KG1 (cell line): ENCODE measurements at regions not wholly inside any gene's neighbourhood (a gene's known extent, or its start where the extent isn't known, plus 50 kb on each side); places are given as distances from the start of the nearest gene placed in this dataset.
"Not testable (repeated sequence)": the region's sequence is repeated elsewhere in the genome, so short reads cannot be mapped to it uniquely, and the experiment has no call there.

ENCODE experiments used
- DNase-seq: peaks from one replicate; lab custom pipeline; 2025; lab: John Stamatoyannopoulos, UW

DNA sequence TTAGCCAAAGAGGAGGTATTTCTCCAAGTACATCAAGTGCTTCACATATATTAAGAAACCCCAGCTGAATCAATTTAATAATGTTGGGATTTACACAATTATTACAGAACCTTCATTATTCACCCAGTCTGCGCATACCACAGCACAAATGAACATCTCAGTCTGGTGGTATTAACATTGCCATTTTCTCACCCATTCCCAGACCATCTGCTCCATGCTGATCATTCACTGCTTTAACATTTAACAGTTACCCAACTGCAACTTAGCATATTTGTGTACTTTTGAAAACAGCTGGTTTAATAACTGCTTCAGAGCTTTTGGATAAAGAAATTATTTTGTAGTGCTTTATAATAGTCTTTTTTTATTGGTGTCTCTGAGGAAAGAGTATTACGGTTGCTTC is 1072.1 kb downstream of the NXPH1 start:
- DNase-seq = no peak

DNA sequence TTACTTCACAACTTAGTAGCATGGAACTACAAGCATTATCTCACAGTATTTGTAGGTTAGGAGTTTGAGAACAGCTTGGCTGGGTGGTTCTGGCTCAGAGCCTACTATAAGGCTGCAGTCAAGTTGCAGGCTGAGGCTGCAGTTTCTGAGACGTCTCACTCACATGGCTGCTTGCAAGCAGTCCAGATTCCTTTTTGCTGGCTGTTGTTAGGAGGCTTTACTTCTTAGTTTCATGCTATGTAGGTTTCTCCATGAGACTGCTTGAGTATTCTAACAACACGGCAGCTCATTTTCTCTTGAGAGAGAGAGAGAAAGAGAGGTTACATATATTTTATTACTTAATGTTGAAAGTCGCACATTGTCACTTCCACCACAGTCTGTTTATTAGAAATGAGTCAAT is 1073.9 kb downstream of the NXPH1 start:
- DNase-seq = no peak

DNA sequence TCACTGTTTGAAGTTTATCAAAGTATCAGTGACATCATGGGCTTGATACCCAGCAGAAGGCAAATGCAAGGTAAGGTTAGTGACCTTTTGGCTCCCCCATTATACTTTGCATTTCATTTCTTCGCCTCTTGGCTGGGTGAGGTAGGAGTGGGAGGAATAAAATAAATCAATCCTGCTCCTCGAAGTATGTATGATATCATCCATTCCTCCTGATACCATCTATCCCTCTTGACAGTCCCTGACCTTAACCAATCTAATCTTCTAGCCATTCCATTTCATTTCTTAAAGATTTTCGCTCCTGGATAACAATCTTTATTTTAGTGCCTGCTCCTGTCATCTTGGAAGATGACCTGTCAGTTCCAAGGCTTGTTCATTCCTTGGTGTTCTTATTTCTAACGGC is 1083.3 kb downstream of the NXPH1 start:
- DNase-seq = no peak

DNA sequence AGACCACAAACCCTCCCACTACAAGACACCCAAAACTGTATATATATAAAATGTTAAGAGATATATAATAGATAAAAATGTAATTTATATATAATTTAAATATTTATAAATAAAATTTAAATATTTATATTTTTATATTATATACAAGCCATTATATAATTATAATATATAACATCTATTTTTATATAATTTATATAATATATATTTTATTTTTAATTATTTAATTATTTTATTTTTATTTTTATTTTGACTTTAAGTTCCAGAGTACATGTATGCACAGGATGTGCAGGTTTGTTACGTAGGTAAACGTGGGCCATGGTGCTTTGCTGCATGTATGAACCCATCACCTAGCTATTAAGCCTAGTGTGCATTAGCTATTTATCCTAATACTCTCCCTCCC is 1090.2 kb downstream of the NXPH1 start:
- no peak for DNase-seq

DNA sequence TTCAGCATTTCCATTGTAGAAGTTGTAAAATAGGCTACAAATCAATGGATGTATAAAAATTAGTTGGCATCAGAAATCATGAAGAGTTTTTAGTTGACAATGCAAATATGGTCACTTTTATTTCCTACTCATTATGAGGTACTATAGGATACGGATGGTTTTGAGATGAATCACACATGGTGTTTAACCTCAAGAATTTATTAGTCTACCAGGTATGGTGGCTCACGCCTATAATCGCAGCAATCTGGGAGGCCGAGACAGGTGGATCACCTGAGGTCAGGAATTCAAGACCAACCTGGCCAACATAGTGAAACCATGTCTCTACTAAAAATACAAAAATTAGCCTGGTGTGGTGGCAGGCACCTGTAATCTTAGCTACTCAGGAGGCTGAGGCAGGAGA is 1119.0 kb downstream of the NXPH1 start:
- not testable (repeated sequence) for DNase-seq

DNA sequence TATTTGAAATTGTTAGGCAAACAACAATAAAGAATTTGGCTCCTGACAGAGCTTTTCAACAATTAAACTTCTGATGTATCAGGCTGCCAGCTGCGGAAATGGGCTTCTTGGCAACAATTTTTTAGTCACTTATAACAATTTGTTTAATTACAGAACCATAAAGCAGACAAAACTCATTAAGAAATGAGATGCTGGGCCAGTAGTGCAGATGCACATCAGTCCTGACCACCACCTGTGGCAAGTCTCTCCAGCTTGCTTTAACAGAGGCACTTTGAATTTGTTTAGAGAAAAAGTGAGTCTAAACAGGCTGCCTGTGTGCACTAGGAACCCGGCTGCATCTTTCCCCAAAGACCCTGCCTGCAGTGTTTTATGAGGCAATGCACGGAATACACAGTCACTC is 1124.4 kb downstream of the NXPH1 start:
- no peak for DNase-seq

DNA sequence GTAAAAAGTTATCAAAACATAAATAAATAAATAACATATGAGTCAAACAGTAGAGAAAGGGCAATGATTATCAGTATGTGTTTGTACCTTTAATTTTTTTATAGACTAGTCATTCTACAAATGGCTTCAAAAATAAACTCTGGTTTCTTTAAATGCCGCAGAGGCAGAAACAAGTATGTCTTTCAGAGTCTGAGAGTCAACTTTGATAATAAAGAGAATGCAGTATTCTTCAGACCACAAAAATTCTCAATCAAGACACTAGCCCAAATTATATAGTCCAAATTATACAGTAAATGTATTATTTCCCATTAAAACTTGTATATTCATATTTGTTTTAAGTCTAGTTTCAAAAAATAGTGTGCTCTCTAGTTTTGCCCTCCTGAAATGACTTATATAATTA is 1142.3 kb downstream of the NXPH1 start:
- DNase-seq = no peak

DNA sequence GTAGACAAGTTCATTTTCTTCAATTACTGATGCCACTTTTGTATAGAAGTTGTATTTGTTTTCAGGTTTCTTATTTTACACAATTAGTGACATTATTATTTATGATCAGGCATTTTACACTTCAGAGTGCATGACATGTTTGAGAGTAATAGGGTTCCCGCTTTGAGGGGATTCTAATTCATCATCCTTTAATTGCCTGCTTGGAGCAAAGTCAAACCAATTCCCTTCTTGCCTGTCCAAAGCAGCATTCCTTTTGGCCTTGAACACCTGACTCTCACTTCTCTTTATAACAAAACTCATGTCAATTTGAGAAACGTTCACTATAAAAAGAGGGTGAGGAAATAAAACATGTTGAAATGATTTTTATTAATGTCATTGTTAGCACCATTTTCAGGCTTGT is 1149.4 kb downstream of the NXPH1 start:
- DNase-seq = no peak

DNA sequence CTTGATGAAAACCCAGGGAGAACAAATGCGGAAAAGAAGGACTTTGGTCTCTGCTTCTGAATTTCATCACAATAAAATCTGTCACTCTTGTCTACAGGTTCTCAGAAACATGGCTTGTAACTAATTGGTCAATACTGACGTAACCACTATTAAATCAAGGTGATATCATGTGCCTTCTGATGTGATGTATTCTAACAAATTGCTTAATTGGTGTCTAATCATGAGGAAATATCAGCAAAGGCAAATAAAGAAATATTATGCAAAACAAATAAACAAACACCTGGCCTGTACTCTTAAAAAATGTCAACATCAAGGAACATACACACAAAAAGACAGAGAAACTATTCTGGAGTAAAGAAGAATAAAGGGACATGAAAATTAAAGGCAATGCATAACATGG is 1165.0 kb downstream of the NXPH1 start:
- no peak for DNase-seq

DNA sequence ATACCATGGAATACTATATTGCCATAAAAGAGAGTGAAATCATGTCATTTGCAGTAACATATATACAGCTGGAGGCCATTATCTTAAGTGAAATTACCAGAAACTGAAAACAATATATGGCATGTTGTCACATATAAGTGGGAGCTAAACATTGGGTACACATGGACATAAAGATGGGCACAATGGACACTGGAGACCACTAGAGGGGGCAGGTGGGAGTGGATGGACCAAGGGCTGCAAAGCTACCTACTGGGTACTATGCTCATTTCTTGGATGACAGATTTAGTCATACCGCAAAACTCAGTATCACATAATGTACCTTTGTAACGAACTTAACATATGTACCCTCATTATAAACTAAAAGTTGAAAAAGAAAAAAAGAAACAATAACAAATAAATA is 1167.6 kb downstream of the NXPH1 start:
- no peak for DNase-seq

DNA sequence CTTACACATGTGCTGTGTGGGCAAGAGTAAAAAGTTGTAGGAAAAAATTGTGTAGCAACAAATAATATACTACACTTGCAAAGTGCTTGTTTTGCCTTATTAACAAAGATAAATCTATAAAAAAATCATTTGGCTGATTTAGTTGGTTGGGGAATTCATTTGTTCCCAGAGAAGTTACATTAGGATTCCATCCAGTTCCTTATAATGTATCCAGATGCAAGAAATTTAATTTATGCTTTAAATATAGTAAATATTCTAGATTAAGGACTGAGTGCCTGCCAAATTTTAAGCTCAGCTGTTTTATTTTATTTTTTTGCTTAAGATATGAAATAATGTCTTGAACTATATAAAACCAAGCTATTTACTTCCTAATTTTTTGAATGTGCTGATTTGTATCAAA is 1169.9 kb downstream of the NXPH1 start:
- no peak for DNase-seq

DNA sequence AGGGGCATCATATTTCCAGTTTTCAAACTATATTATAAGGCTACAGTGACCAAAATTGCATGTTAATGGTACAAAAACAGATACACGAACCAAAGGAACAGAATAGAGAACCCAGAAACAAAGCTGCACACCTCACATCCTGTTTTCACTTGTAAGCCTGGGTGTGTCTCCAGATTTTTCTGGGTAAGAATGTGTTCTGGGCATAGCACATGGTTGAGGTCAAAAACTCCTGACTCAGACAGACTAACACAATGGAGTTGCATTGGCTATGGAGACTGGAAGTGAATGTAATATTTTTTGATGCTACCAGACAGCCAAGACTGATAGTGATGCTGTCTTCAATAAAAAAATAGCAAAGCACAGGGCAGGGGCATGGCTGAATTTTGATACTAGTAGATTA is 1175.2 kb downstream of the NXPH1 start:
- no peak for DNase-seq

DNA sequence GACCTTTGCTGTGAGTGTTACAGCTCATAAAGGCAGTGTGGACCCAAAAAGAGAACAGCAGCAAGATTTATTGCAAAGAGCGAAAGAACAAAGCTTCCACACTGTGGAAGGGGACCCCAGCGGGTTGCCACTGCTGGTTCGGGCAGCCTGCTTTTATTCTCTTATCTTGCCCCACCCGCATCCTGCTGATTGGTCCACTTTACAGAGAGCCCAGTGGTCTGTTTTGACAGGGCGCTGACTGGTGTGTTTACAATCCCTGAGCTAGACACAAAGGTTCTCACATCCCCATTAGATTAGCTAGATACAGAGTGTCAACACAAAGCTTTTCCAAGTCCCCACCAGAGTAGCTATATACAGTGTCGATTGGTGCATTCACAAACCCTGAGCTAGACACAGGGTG is 1187.5 kb downstream of the NXPH1 start:
- DNase-seq = not testable (repeated sequence)

DNA sequence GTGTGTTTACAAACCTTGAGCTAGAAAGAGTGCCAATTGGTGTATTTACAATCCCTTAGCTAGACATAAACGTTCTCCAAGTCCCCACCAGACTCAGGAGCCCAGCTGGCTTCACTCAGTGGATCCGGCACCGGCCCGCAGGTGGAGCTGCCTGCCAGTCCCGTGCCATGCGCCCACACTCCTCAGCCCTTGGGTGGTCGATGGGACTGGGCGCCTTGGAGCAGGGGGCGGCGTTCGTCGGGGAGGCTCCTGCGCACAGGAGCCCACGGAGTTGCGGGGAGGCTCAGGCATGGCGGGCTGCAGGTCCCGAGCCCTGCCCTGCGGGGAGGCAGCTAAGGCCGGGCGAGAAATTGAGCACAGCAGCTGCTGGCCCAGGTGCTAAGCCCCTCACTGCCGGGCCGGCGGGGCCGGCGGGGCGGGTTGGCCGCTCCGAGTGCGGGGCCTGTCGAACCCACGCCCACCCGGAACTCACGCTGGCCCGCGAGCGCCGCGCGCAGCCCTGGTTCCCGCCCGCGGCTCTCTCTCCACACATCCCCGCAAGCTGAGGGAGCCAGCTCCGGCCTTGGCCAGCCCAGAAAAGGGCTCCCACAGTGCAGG is 1188.0 kb downstream of the NXPH1 start:
- not testable (repeated sequence) for DNase-seq

DNA sequence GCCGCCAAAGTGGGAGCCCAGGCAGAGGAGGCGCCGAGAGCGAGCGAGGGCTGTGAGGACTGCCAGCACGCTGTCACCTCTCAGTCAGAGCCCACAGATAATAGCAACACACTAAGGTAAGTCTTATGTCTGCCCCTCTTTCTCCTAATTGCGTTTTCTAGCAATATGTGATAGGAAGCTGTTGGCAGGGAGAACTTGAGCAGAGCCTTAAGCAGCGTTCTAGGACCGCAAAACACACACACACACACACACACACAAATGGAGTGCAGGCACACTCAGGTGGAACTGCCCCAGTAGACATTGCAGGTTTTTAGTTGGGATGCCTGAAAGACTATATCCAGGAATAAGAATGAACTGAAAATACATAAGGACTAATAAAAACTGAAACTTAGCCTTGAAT is 1188.5 kb downstream of the NXPH1 start:
- DNase-seq = no peak

DNA sequence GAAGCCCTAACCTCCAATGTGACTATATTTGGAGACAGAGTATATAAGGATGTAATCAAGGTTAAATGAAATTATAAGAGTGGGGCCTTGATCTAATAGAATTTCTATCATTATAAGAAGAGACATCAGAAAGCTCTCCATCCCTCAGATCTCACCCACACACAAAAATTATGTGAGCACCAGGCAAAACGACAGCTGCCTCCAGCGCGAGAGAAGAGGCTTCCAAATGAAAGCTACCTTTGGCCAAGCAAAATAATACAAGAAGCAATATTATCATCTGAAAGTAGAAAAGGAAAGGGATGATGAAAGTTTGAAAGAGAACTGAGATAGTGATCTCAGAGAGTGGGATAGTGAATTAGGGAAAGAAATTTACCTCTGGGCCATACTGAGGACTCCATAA is 1192.5 kb downstream of the NXPH1 start:
- no peak for DNase-seq

DNA sequence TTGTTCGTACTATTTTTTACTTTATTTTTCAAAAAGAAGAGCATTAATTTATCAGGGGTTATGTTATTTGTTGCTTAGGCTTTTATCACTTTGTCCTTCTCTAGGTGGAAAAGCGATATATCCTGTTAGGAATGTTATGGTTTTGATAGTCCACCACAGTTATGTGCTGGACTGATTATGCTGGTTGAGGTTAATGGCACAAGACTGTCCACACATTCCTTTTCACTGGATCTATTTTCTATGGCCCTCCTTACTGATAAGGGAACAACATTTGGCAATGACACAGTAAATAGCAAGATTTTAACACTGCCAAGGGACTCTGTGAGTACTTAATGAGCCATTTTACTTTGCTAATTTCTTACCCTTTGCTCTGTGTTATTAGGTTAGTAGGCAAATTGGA is 1212.3 kb downstream of the NXPH1 start:
- DNase-seq = no peak

DNA sequence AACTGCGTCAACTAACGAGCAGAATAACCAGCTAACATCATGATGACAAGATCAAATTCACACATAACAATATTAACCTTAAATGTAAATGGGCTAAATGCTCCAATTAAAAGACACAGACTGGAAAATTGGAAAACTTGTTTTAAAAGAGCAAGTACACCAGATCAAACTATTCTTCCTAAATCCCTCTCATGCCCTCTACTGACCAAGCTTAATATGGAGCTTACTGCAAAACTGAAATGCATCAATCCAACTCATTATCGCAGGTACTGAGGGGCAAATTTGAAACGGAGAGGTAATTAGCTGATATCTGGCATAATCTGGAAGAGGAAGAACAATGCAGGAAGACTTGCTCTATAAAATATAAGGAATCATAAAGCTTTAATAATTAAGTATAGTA is 1223.8 kb downstream of the NXPH1 start:
- DNase-seq = no peak

DNA sequence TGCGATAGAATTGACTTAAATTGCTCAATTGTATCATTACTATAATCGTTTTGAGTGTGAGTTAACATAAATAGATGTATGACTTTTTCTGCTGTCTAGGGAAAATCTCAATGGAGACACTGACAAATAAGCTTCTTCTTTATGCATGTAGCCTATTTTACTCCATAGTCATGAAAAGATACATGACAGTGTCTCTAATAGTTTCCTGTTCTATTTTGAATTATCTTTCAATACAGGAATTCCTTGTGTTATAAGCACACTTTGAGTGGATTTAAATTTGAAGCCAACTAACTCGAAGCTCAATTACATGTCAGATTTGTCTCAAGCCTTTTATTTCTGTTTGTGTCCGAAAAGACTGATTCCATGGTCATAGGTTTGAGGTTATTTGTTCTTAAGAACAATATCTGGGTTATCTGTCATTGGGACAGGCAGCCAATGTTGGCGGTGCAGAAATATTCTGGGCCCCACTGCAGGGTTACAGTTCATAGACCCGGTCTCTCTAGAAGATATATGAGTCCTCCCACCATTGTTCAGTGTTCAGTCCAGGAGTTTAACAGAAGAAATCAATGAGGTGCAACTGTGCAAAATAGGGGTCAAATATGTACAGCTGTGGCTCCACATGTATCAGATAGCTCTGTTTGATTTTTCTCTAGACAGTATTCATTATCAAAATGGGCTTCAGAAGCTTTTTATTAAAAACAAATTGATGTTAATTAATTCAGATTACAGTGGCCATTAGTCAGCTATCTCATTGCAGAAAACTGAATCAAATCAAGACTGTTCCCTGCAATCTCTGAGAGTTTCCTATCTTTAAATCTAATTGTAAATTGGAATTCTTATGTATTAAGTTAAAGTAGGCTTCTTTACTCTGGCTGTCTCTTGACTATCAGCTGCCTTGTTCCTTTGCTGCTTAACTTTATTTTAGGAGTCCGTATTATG is 1238.8 kb downstream of the NXPH1 start:
- DNase-seq = no peak

DNA sequence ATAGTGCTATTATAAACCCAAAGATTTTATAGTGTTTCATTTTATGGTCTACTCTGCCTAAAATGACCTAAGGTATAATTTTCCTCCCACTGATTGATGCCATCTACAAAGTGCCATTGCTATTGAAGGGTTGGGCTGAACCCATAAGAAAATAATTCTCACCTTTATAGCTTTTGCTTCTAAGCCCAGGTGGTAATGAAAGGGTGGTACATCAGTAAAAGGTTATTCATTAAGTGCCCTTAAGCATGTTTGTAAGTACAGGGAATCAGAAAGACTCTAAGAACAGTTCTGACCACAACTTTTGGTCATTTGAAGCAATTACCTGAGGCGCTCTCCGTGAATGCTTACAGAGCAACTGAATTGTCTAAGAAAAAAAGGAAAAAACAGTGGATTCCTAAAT is 1247.3 kb downstream of the NXPH1 start:
- no peak for DNase-seq

DNA sequence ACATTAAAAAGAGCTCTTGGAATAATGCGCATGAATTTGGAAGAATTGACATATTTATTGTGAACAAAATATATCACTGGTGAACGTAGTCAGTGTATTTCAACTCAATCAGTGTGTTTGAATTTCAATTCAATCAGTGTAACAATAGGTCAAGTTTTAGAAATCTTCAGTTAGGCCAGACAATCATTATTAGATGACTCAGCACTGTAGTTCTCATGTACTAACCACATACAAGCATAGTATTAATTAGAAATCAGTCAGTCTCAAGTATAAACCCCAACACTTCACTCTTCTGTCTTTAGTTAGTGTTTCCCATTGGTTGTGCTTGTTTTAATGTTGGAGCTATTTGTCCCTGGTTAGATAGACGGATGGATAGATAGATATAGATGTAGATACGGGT is 1247.9 kb downstream of the NXPH1 start:
- DNase-seq = no peak

DNA sequence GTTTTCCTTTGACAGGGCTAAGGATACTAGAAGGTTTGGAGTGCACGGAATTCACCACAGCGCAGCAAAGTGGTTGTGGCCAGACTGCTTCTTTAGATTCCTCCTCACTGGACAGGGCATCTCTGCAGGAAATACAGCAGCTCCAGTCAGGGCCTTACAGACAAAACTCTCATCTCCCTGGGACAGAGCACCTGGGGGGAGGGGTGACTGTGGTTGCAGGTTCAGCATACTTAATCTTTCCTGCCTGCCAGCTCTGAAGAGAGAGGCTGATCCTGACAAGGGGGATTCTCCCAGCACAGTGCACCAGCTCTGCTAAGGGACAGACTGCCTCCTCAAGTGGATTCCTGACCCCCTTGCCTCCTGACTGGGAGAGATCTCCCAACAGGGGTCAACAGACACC is 1257.9 kb downstream of the NXPH1 start:
- no peak for DNase-seq

DNA sequence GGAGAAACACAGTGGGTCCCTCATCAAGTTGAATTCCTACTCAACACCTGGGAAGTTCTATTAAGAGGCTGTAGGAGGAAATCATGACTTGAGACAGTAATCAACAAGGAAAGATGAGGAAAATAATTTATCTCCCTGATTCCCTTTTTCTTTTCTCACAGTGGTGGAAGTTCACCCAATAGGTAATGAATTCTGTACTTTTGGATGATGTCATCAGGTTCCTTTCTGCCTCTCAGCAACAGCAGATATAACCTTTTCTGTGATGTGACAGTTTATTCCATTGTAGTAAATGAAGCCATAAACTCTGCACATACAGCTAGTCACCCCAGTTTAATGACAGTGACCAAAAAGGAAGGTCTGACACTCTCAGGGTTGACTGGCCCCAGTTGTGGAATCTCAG is 1265.0 kb downstream of the NXPH1 start:
- no peak for DNase-seq

DNA sequence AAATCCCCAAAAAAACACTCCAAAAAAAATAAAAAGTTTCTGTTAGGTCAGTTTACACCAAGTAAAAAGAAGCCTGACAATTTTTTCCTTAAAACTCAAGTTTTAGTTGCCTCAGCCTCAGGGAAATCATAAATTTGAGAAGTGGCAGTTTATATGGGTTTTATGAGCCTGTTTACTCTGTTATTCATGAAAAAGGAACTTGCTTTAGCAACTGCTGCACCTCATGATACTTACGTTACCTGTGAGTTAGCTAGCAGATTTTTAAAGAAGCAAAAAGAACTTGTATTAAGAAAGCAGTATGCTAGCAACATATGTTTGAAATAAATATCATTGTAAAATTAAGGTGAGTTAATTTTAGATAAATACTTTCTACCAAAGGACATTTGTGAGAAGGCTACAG is 1264.5 kb upstream of the PHF14 start:
- DNase-seq = no peak
